SK-N-SH (cell line): ENCODE measurements at regions not wholly inside any gene's neighbourhood (a gene's known extent, or its start where the extent isn't known, plus 50 kb on each side); places are given as distances from the start of the nearest gene placed in this dataset.

Experiments used
- CTCF ChIA-PET: fragments of 300-600, 350-600 bp; formaldehyde crosslinking; extraction: SDS; loops from one replicate; lab custom pipeline; 2021; lab: Yijun Ruan, JAX
- POLR2A ChIA-PET: fragments of 350-600 bp; sonication (Branson Sonifier 250); formaldehyde crosslinking; extraction: SDS; loops from one replicate; lab custom pipeline; 2020; ENCODE audit warnings: antibody characterized with exemption, inconsistent platforms; lab: Yijun Ruan, JAX
- DNase-seq: peaks from one replicate; pipeline ENCODE4 v3.0.0; 2012
- H2AFZ ChIP-seq: fragments of 200-600 bp; sonication (generic); 2 replicates; pipeline ENCODE4 v1.8.1; 2016; ENCODE audit warnings: antibody characterized with exemption, mild to moderate bottlenecking, low read depth
- H3F3A ChIP-seq: fragments of 200-600 bp; sonication (generic); replicated peaks from 2 replicates; pipeline ENCODE3; 2016; ENCODE audit warnings: antibody characterized with exemption, mild to moderate bottlenecking; ENCODE audit not compliant: insufficient read depth
- H3K27ac ChIP-seq, 2 experiments: fragments of 200-500 bp in 1 of 2; fragments of 200-600 bp in 1 of 2; sonication (Bioruptor generic) in 1 of 2; sonication (generic), shearing (Covaris generic) in 1 of 2; 2 replicates each; pipeline versions ENCODE4 v1.5.1 to v1.6.1; 2014 to 2016; ENCODE audit warnings: low read depth in 2 of 2, inconsistent platforms in 1 of 2, low read length in 1 of 2, mild to moderate bottlenecking in 1 of 2, mixed read lengths in 1 of 2
- H3K27me3 ChIP-seq: fragments of 200-600 bp; sonication (generic), shearing (Covaris generic); 2 replicates; pipeline ENCODE4 v1.6.1; 2016; ENCODE audit warnings: mixed run types; ENCODE audit not compliant: insufficient read depth
- H3K36me3 ChIP-seq, 2 experiments: fragments of 200-500 bp in 1 of 2; fragments of 200-600 bp in 1 of 2; sonication (Bioruptor generic) in 1 of 2; sonication (generic) in 1 of 2; replicated peaks in 1 of 2; 2 replicates each; pipeline versions ENCODE3 to v1.5.1; 2014 to 2016; ENCODE audit warnings: low read length in 1 of 2, mild to moderate bottlenecking in 1 of 2; ENCODE audit not compliant: insufficient read depth in 2 of 2, control insufficient read depth in 1 of 2
- H3K4me1 ChIP-seq, 2 experiments: fragments of 200-500 bp in 1 of 2; fragments of 200-600 bp in 1 of 2; sonication (Bioruptor generic) in 1 of 2; sonication (generic), shearing (Covaris generic) in 1 of 2; 2 replicates each; pipeline versions ENCODE4 v1.5.1 to v1.6.1; 2014 to 2016; ENCODE audit warnings: low read depth in 1 of 2, low read length in 1 of 2, mixed run types in 1 of 2; ENCODE audit not compliant: insufficient read depth in 2 of 2, control insufficient read depth in 1 of 2
- H3K4me2 ChIP-seq: fragments of 200-600 bp; sonication (generic), shearing (Covaris generic); 2 replicates; pipeline ENCODE4 v1.6.1; 2017; ENCODE audit warnings: mixed run types
- H3K4me3 ChIP-seq, 2 experiments: fragments of 200-500 bp in 1 of 2; fragments of 200-600 bp in 1 of 2; sonication (Bioruptor generic) in 1 of 2; sonication (generic), shearing (Covaris generic) in 1 of 2; 2 replicates each; pipeline versions ENCODE4 v1.5.1 to v1.8.1; 2014 to 2016; ENCODE audit warnings: low read depth in 2 of 2, inconsistent platforms in 1 of 2, low read length in 1 of 2, mild to moderate bottlenecking in 1 of 2, mixed read lengths in 1 of 2, moderate library complexity in 1 of 2
- H3K79me2 ChIP-seq: fragments of 200-600 bp; sonication (generic); 2 replicates; pipeline ENCODE4 v1.8.1; 2017; ENCODE audit warnings: mild to moderate bottlenecking; ENCODE audit not compliant: insufficient read depth
- H3K9ac ChIP-seq: fragments of 200-600 bp; sonication (generic); 2 replicates; pipeline ENCODE4 v1.6.1; 2017; ENCODE audit warnings: mixed run types
- H3K9me2 ChIP-seq: fragments of 200-600 bp; sonication (generic); 2 replicates; pipeline ENCODE4 v1.6.1; 2017; ENCODE audit warnings: mixed run types
- H3K9me3 ChIP-seq: fragments of 200-600 bp; sonication (generic); 2 replicates; pipeline ENCODE4 v1.6.1; 2017; ENCODE audit warnings: mixed run types, mild to moderate bottlenecking, moderate library complexity
- H4K20me1 ChIP-seq: fragments of 200-600 bp; sonication (generic); 2 replicates; pipeline ENCODE4 v1.6.1; 2017; ENCODE audit warnings: mild to moderate bottlenecking, mixed run types; ENCODE audit not compliant: insufficient read depth
- CHD2 ChIP-seq: fragments of 150-350 bp; IDR thresholded peaks from 2 replicates; pipeline ENCODE4 v1.6.1; 2018; ENCODE audit warnings: low read length; ENCODE audit not compliant: partially characterized antibody
- CTCF ChIP-seq: fragments of 200-600 bp; sonication (generic); IDR thresholded peaks from 2 replicates; pipeline ENCODE4 v1.6.1; 2017; ENCODE audit warnings: antibody characterized with exemption, mild to moderate bottlenecking, moderate library complexity
- EZH2phosphoT487 ChIP-seq: fragments of 200-600 bp; sonication (generic); IDR thresholded peaks from 2 replicates; pipeline ENCODE4 v1.6.1; 2017; ENCODE audit warnings: low read depth, mixed run types, mild to moderate bottlenecking, antibody characterized with exemption, moderate library complexity, borderline replicate concordance
- FOSL2 ChIP-seq: IDR thresholded peaks from 2 replicates; pipeline ENCODE4 v1.4.0; 2012; ENCODE audit warnings: low read depth, mild to moderate bottlenecking, moderate library complexity, borderline replicate concordance
- FOXJ3 ChIP-seq: sonication (generic); formaldehyde crosslinking; IDR thresholded peaks from 2 replicates; pipeline ENCODE4 v1.5.1; 2020; ENCODE audit warnings: mild to moderate bottlenecking, missing genetic modification reagents
- GATA2 ChIP-seq: sonication (generic); formaldehyde crosslinking; IDR thresholded peaks from 2 replicates; pipeline ENCODE4 v1.5.0; 2020; ENCODE audit warnings: mild to moderate bottlenecking, missing genetic modification reagents
- MAX ChIP-seq: IDR thresholded peaks from 2 replicates; pipeline ENCODE4 v1.4.0; 2012; ENCODE audit warnings: low read depth
- MXI1 ChIP-seq: IDR thresholded peaks from 2 replicates; pipeline ENCODE4 v1.6.1; 2012; ENCODE audit warnings: mild to moderate bottlenecking, low read depth, low read length, improper control_type of control experiment
- RAD21 ChIP-seq: IDR thresholded peaks from 2 replicates; pipeline ENCODE4 v1.6.1; 2012; ENCODE audit warnings: mild to moderate bottlenecking, low read length
- RXRA ChIP-seq: IDR thresholded peaks from 2 replicates; pipeline ENCODE4 v1.4.0; 2012; ENCODE audit warnings: low read depth, mild to moderate bottlenecking, borderline replicate concordance
- SIN3A ChIP-seq: IDR thresholded peaks from 2 replicates; pipeline ENCODE4 v1.6.1; 2012; ENCODE audit warnings: low read depth, mild to moderate bottlenecking, low read length, moderate library complexity, borderline replicate concordance
- SMC3 ChIP-seq: IDR thresholded peaks from 2 replicates; pipeline ENCODE4 v1.6.1; 2012; ENCODE audit warnings: low read depth, low read length, improper control_type of control experiment
- TAF1 ChIP-seq: IDR thresholded peaks from 2 replicates; pipeline ENCODE4 v1.6.1; 2012; ENCODE audit warnings: low read depth, mild to moderate bottlenecking, low read length, moderate library complexity, borderline replicate concordance
- TCF12 ChIP-seq: IDR thresholded peaks from 2 replicates; pipeline ENCODE4 v1.4.0; 2012
- USF1 ChIP-seq: IDR thresholded peaks from 2 replicates; pipeline ENCODE4 v1.4.0; 2012; ENCODE audit warnings: low read depth, borderline replicate concordance
- USF2 ChIP-seq: fragments of 150-350 bp; IDR thresholded peaks from 2 replicates; pipeline ENCODE4 v1.6.1; 2017; ENCODE audit warnings: antibody characterized with exemption, low read length, low read depth, borderline replicate concordance
- ZBTB33 ChIP-seq: IDR thresholded peaks from 2 replicates; pipeline ENCODE4 v1.4.0; 2012; ENCODE audit warnings: low read depth, borderline replicate concordance
- WGBS: methylation state at CpG from one replicate; pipeline ENCODE4 v1.1.6; 2017; ENCODE audit warnings: low lambda C conversion rate; 5-methylcytosine and 5-hydroxymethylcytosine counted together

- 12% methylated on average over 5 of the region's 5 CpGs for WGBS
- H3K79me2 ChIP-seq = no peaks in the 10 kb centered on the region
- H2AFZ ChIP-seq = no peak overlapping the region
- H3K4me1 ChIP-seq = no peaks in the 10 kb centered on the region
- H3F3A ChIP-seq = no peaks in the 10 kb centered on the region
- no peaks in the 10 kb centered on the region for H3K9me2 ChIP-seq
- no peaks in the 10 kb centered on the region for H3K9me3 ChIP-seq
- H3K4me3 ChIP-seq = no peak overlapping the region
- H3K9ac ChIP-seq = no peak overlapping the region
- no peaks in the 10 kb centered on the region for H3K27me3 ChIP-seq
- no peaks in the 10 kb centered on the region for H3K36me3 ChIP-seq
- no peak for TF ChIP-seq USF1
- TF ChIP-seq USF2 = no peak
- no peak for TF ChIP-seq CTCF
- no peak for TF ChIP-seq GATA2 (CRISPR knock-in tag)
- TF ChIP-seq FOSL2 = no peak
- no peak for TF ChIP-seq CHD2
- no peak for TF ChIP-seq RXRA
- no peak for TF ChIP-seq TCF12
- no peak for TF ChIP-seq ZBTB33
- TF ChIP-seq SMC3 = no peak
- no peak for DNase-seq
- no peaks in the 10 kb centered on the region for H4K20me1 ChIP-seq
- H3K4me2 ChIP-seq = no peak overlapping the region
- no peak overlapping the region for H3K27ac ChIP-seq
- ChIA-PET POLR2A (no interaction called here), CTCF (no interaction called here)
Measured at GRCh38 chr6:117169064-117169665, 96.2 kb upstream of the VGLL2 start.

- ChIA-PET CTCF (no interaction called here), POLR2A (no interaction called here)
- H3F3A ChIP-seq = no peaks in the 10 kb centered on the region
- no peak overlapping the region for H3K9ac ChIP-seq
- no peak for DNase-seq
- TF ChIP-seq ZBTB33 (no peak), FOXJ3 (CRISPR knock-in tag) (no peak), RAD21 (no peak), TAF1 (no peak), TCF12 (no peak), FOSL2 (no peak), MAX (no peak), SIN3A (no peak), MXI1 (no peak), USF1 (no peak), EZH2phosphoT487 (no peak)
- no peaks in the 10 kb centered on the region for H3K9me2 ChIP-seq
- no peaks in the 10 kb centered on the region for H4K20me1 ChIP-seq
- no peaks in the 10 kb centered on the region for H3K27me3 ChIP-seq
- no peaks in the 10 kb centered on the region for H3K79me2 ChIP-seq
- H3K27ac ChIP-seq = no peak overlapping the region
- no peak overlapping the region for H3K4me2 ChIP-seq
- 0% methylated on average over 1 of the region's 1 CpG for WGBS
- H3K4me1 ChIP-seq = no peaks in the 10 kb centered on the region
- H2AFZ ChIP-seq = no peak overlapping the region
- H3K36me3 ChIP-seq = no peaks in the 10 kb centered on the region
- H3K4me3 ChIP-seq = no peak overlapping the region
- no peaks in the 10 kb centered on the region for H3K9me3 ChIP-seq
Measured at GRCh38 chr6:117169781-117170281, 95.5 kb upstream of the VGLL2 start.
